H9 (cell line): ENCODE measurements at regions not wholly inside any gene's neighbourhood (a gene's known extent, or its start where the extent isn't known, plus 50 kb on each side); places are given as distances from the start of the nearest gene placed in this dataset.

Experiments
- DNase-seq: peaks from one replicate; pipeline ENCODE4 v3.0.0-alpha.2; 2017
- H2AFZ ChIP-seq: one replicate; pipeline ENCODE4 v1.6.1; 2013; ENCODE audit warnings: mild to moderate bottlenecking, low read length, control low read depth, moderate library complexity
- H2AK5ac ChIP-seq: 2 replicates; pipeline ENCODE4 v1.6.1; 2013; ENCODE audit warnings: low read length, control low read depth, mixed read lengths; ENCODE audit not compliant: insufficient read length
- H2BK120ac ChIP-seq: one replicate; pipeline ENCODE4 v1.6.1; 2013; ENCODE audit warnings: low read depth, mild to moderate bottlenecking, low read length, control low read depth, inconsistent platforms; ENCODE audit not compliant: poor library complexity, severe bottlenecking
- H2BK12ac ChIP-seq: 2 replicates; pipeline ENCODE4 v1.6.1; 2013; ENCODE audit warnings: low read length, control low read depth, mixed read lengths, low read depth; ENCODE audit not compliant: insufficient read length
- H2BK15ac ChIP-seq: 2 replicates; pipeline ENCODE4 v1.6.1; 2013; ENCODE audit warnings: low read depth, low read length, control low read depth
- H2BK20ac ChIP-seq: one replicate; pipeline ENCODE4 v1.6.1; 2013; ENCODE audit warnings: low read depth, mild to moderate bottlenecking, low read length, control low read depth, inconsistent platforms; ENCODE audit not compliant: poor library complexity, severe bottlenecking
- H2BK5ac ChIP-seq: 2 replicates; pipeline ENCODE4 v1.6.1; 2013; ENCODE audit warnings: low read length, control low read depth, mixed read lengths; ENCODE audit not compliant: insufficient read length
- H3K14ac ChIP-seq: 2 replicates; pipeline ENCODE4 v1.6.1; 2013; ENCODE audit warnings: low read length, control low read depth; ENCODE audit not compliant: insufficient read depth
- H3K18ac ChIP-seq: 2 replicates; pipeline ENCODE4 v1.6.1; 2013; ENCODE audit warnings: low read depth, mild to moderate bottlenecking, mixed read lengths, low read length, control low read depth; ENCODE audit not compliant: insufficient read length
- H3K23ac ChIP-seq: 2 replicates; pipeline ENCODE4 v1.6.1; 2013; ENCODE audit warnings: low read length, control low read depth, mixed read lengths, low read depth; ENCODE audit not compliant: insufficient read length
- H3K23me2 ChIP-seq: 2 replicates; pipeline ENCODE4 v1.6.1; 2013; ENCODE audit warnings: low read depth, mild to moderate bottlenecking, mixed read lengths, low read length, control low read depth; ENCODE audit not compliant: insufficient read length, poor library complexity, severe bottlenecking
- H3K27ac ChIP-seq: 2 replicates; pipeline ENCODE4 v1.5.1; 2013; ENCODE audit warnings: low read length, control low read depth, mixed read lengths, low read depth; ENCODE audit not compliant: insufficient read length
- H3K27me3 ChIP-seq: 2 replicates; pipeline ENCODE4 v1.6.1; 2013; ENCODE audit warnings: low read length, control low read depth, inconsistent platforms; ENCODE audit not compliant: insufficient read depth
- H3K4ac ChIP-seq: 2 replicates; pipeline ENCODE4 v1.6.1; 2013; ENCODE audit warnings: low read depth, mild to moderate bottlenecking, control low read depth, inconsistent platforms, low read length, moderate library complexity
- H3K4me1 ChIP-seq: 2 replicates; pipeline ENCODE4 v1.6.1; 2013; ENCODE audit warnings: low read length, control low read depth, inconsistent platforms; ENCODE audit not compliant: insufficient read depth
- H3K4me2 ChIP-seq: 2 replicates; pipeline ENCODE4 v1.6.1; 2013; ENCODE audit warnings: low read length, control low read depth, mixed read lengths; ENCODE audit not compliant: insufficient read length, insufficient read depth
- H3K56ac ChIP-seq: 2 replicates; pipeline ENCODE4 v1.6.1; 2013; ENCODE audit warnings: low read depth, mild to moderate bottlenecking, mixed read lengths, low read length, control low read depth; ENCODE audit not compliant: insufficient read length
- H3K79me1 ChIP-seq: 2 replicates; pipeline ENCODE4 v1.6.1; 2013; ENCODE audit warnings: low read depth, mild to moderate bottlenecking, moderate library complexity, low read length, control low read depth, inconsistent platforms; ENCODE audit not compliant: insufficient read depth, poor library complexity, severe bottlenecking
- H3K79me2 ChIP-seq: 2 replicates; pipeline ENCODE4 v1.6.1; 2013; ENCODE audit warnings: low read length, control low read depth, inconsistent platforms; ENCODE audit not compliant: insufficient read depth
- H3K9ac ChIP-seq: 2 replicates; pipeline ENCODE4 v1.6.1; 2013; ENCODE audit warnings: low read length, control low read depth, mixed read lengths; ENCODE audit not compliant: insufficient read length; ENCODE audit errors: extremely low read depth
- H3K9me3 ChIP-seq: one replicate; pipeline ENCODE4 v1.6.1; 2013; ENCODE audit warnings: low read depth, low read length, inconsistent platforms; ENCODE audit not compliant: control insufficient read depth
- H3T11ph ChIP-seq: one replicate; pipeline ENCODE4 v1.6.1; 2013; ENCODE audit warnings: mild to moderate bottlenecking, low read length, control low read depth, inconsistent platforms
- H4K20me1 ChIP-seq: one replicate; pipeline ENCODE4 v1.6.1; 2013; ENCODE audit not compliant: control insufficient read depth, insufficient read length, insufficient read depth
- H4K5ac ChIP-seq: 2 replicates; pipeline ENCODE4 v1.6.1; 2013; ENCODE audit warnings: low read depth, mild to moderate bottlenecking, mixed read lengths, low read length, control low read depth; ENCODE audit not compliant: insufficient read length
- H4K8ac ChIP-seq: replicated peaks from 2 replicates; pipeline ENCODE4 v1.6.1; 2013; ENCODE audit warnings: low read length, control low read depth, mixed read lengths, low read depth; ENCODE audit not compliant: insufficient read length
- H4K91ac ChIP-seq: 2 replicates; pipeline ENCODE4 v1.6.1; 2013; ENCODE audit warnings: low read depth, mild to moderate bottlenecking, moderate library complexity, mixed read lengths, low read length, control low read depth; ENCODE audit not compliant: insufficient read length
- H3K27ac Mint-ChIP-seq, 3 experiments: 2 replicates in 2 of 3; 3 replicates in 1 of 3; pipeline ENCODE4 v1.8.0; 2020 to 2021; ENCODE audit warnings: mixed read lengths in 3 of 3, mild to moderate bottlenecking in 1 of 3, moderate library complexity in 1 of 3
- H3K27me3 Mint-ChIP-seq: 2 replicates; pipeline ENCODE4 v1.8.0; 2021; ENCODE audit warnings: low read depth, mild to moderate bottlenecking, moderate library complexity, mixed read lengths
- H3K36me3 Mint-ChIP-seq, 3 experiments: 2 replicates in 2 of 3; 3 replicates in 1 of 3; pipeline ENCODE4 v1.8.0; 2020 to 2021; ENCODE audit warnings: low read depth in 3 of 3, mixed read lengths in 3 of 3; ENCODE audit not compliant: insufficient read depth in 1 of 3
- H3K4me1 Mint-ChIP-seq, 2 experiments: 2 replicates each; pipeline ENCODE4 v1.8.0; 2020; ENCODE audit warnings: mixed read lengths in 2 of 2
- H3K4me3 Mint-ChIP-seq, 2 experiments: 2 replicates in 1 of 2; 3 replicates in 1 of 2; pipeline ENCODE4 v1.8.0; 2020 to 2021; ENCODE audit warnings: mild to moderate bottlenecking in 2 of 2, mixed read lengths in 2 of 2, moderate library complexity in 1 of 2
- H3K9me3 Mint-ChIP-seq, 2 experiments: 2 replicates in 1 of 2; 3 replicates in 1 of 2; pipeline ENCODE4 v1.8.0; 2020; ENCODE audit warnings: mild to moderate bottlenecking in 2 of 2, mixed read lengths in 2 of 2, moderate library complexity in 1 of 2
- CTCF ChIP-seq: fragments of 200-600 bp; sonication (generic); conservative IDR thresholded peaks from 3 replicates; pipeline ENCODE4 v1.8.0; 2021; ENCODE audit warnings: antibody characterized with exemption, mild to moderate bottlenecking
- WGBS: extraction: QIAGEN DNeasy Blood & Tissue Kit; methylation state at CpG from one replicate; pipeline ENCODE4 v1.1.7; 2013; ENCODE audit warnings: missing lambda C conversion rate, low lambda C conversion rate, mixed read lengths; ENCODE audit not compliant: insufficient read length; ENCODE audit errors: extremely low coverage; 5-methylcytosine and 5-hydroxymethylcytosine counted together

DNA sequence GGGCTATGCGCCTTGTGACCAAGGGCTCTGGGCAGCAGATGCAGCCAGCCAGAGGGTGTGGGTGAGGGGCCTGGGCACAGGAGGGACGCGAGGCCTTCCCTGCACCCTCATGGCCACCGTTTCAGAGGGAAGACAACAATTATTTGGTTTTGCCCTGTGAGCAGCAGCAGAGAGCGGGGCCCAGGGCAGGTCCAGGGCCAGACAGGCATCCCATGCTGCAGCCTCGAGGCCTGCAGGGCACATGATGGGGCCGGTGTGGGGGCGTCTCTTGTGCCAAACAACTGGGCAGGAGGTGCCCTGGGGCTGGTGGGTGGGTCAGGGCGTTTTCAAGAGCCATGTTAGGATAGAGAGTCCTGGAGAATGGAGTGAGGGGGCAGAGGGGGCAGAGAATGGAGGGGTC lies 79.4 kb downstream of the SCGB2B2 start:
- no peaks in the 10 kb centered on the region for H3K9me3 ChIP-seq

More for the DNA sequence above, 79.4 kb downstream of the SCGB2B2 start:
- no peaks in the 10 kb centered on the region for H4K20me1 ChIP-seq
- H2AFZ ChIP-seq = no peak overlapping the region
- H2AK5ac ChIP-seq = no peak overlapping the region
- no peak for TF ChIP-seq CTCF
- no peak overlapping the region for H2BK12ac ChIP-seq
- Mint-ChIP-seq H3K4me3 (no peak overlapping the region), H3K27ac (0 out of 7 replicates have a peak overlapping the region, but pooled peaks of 1 of the 3 experiments have one; percentile 28), H3K9me3 (peaks cover 16 to 91% of the 10 kb centered on the region in 2 experiments; a peak in 4 of 5 replicates), H3K27me3 (peaks cover 6% of the 10 kb centered on the region), H3K4me1 (no peaks in the 10 kb centered on the region), H3K36me3 (no peaks in the 10 kb centered on the region; a peak in 1 of 7 replicates)
- no peak overlapping the region for H3K14ac ChIP-seq
- H3K23me2 ChIP-seq = no peaks in the 10 kb centered on the region
- no peak overlapping the region for H3K18ac ChIP-seq
- H2BK20ac ChIP-seq = no peak overlapping the region
- no peak overlapping the region for H3K23ac ChIP-seq
- H4K91ac ChIP-seq = no peak overlapping the region
- no peaks in the 10 kb centered on the region for H3K79me2 ChIP-seq
- no peak for DNase-seq
- H2BK120ac ChIP-seq = no peak overlapping the region
- no peak overlapping the region for H3K27ac ChIP-seq
- H2BK5ac ChIP-seq = no peak overlapping the region
- no peak overlapping the region for H3K4ac ChIP-seq
- no peak overlapping the region for H4K8ac ChIP-seq
- no peaks in the 10 kb centered on the region for H3K4me1 ChIP-seq
- no peak overlapping the region for H3K4me2 ChIP-seq
- no peak overlapping the region for H3T11ph ChIP-seq
- no peak overlapping the region for H4K5ac ChIP-seq
- no peaks in the 10 kb centered on the region for H3K79me1 ChIP-seq
- WGBS = no CpG with 5 or more reads among the region's 9 CpGs
- no peak overlapping the region for H3K56ac ChIP-seq
- H3K9ac ChIP-seq = no peak overlapping the region
- H3K27me3 ChIP-seq = no peaks in the 10 kb centered on the region
- no peak overlapping the region for H2BK15ac ChIP-seq
